HG03469 (cell line): ENCODE measurements at regions not wholly inside any gene's neighbourhood (a gene's known extent, or its start where the extent isn't known, plus 50 kb on each side); places are given as distances from the start of the nearest gene placed in this dataset.

Source experiments
- ATAC-seq: cut with Tn5 transposase; IDR thresholded peaks from one replicate; pipeline ENCODE4 v1.9.1; 2021; ENCODE audit warnings: mild to moderate bottlenecking, moderate library complexity, moderate number of reproducible peaks; ENCODE audit not compliant: unreplicated experiment

DNA sequence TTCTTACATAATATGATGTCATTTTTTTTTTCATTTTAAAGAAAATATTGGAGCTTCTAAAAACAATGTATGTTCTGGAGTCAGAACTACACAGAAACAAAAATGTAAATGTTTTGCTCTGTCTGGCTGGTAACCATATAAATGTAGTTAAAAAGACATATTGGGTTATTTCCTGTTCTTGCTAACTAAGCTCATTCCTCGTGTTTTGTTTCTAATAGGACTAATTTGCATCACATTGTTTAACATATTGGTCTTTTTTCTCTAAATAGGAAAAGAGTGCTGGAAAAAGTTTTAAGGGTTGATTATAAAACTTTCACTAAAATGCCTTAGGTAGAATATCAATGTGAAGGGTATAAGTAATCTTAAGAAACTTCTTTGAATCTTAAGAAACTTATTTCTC lies 221.3 kb downstream of the SLC6A15 start:
- ATAC-seq, result no peak

GRCh38 chr12:84689638-84690037 lies 223.0 kb downstream of the SLC6A15 start:
- ATAC-seq, result no peak

GRCh38 chr12:84685379-84685778 lies 227.2 kb downstream of the SLC6A15 start:
- no peak for ATAC-seq

DNA sequence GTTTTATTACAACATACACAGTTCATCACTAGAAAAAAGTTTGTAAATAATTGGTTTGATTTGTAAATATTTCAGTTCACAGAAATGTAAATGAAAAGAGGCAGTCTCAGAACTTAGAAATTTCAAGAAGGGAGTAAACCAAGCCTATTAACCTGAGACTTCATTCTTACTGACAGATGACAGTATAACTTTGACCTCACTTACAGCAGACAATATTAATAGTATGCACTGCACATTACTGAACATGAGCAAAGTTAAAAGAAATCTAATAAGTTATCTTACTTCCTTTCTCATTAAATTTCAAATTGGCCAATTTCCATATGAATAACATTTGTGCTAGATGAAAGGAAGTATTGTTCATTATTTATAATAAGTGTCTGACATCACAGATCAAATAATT lies 235.8 kb downstream of the SLC6A15 start:
- ATAC-seq, result no peak

DNA sequence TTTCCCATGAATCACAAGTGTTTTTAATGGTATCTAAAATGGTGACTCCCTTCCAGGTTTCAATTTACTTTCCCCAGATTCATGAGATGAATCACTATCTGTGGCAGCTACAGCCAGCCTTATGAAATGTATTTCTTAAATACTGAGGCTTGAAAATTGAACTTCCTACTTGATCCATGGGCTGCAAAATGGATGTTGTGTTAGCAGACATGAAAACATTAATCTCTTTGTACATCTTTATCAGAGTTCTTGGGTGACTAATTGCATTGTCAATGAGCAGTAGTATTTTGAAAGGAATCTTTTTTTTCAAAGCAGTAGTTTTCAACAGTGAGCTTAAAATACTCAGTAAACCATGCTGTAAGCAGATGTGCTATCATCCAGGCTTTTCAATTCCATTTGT lies 250.8 kb downstream of the SLC6A15 start:
- ATAC-seq, result no peak

DNA sequence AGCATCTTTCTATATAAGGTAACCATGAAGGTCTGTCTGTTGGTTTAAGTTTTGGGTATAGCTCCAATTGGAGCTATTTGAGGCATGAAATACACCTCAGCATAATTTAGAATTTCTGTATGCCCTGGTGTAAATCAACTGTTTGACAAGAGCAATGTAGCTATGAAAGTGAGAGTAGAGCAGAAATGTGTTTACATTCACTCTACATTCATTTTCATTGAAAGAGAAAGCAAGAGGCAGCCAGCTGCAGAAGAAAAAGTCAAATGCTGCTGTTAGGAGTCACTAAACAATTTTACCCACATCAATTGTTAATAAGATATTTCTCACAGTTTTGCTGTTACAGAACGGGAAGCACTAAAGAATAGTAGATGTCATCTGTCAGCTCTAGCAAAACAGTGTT lies 252.5 kb downstream of the SLC6A15 start:
- ATAC-seq, result no peak

GRCh38 chr12:84658877-84659276 lies 253.7 kb downstream of the SLC6A15 start:
- ATAC-seq, result no peak

DNA sequence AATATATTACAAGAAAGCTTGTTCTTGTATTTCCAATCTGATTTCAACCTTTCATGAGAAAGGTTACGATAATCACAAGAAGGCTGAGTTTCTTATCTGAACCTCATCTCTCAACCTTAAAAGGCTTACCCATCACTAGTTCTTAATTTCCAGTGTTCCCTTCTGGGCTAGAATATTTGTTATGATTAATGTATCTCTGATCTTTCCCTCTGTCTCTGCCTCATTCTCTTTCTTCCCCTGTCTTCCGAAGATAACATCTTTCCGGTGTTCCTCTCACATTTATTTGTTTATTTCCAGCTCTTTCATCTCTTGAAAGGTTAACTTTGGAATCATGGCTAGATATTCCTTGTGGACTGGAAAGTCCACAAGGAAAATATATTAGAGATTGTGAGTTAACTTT lies 255.9 kb downstream of the SLC6A15 start:
- no peak for ATAC-seq

- ATAC-seq, result no peak
These were observed 259.1 kb downstream of the SLC6A15 start for GRCh38 chr12:84653482-84653881.

GRCh38 chr12:84648425-84648824 lies 264.2 kb downstream of the SLC6A15 start:
- ATAC-seq, result no peak

- no peak for ATAC-seq
These were observed 267.7 kb downstream of the SLC6A15 start for GRCh38 chr12:84644908-84645307.

GRCh38 chr12:84643993-84644392 lies 268.6 kb downstream of the SLC6A15 start:
- no peak for ATAC-seq

DNA sequence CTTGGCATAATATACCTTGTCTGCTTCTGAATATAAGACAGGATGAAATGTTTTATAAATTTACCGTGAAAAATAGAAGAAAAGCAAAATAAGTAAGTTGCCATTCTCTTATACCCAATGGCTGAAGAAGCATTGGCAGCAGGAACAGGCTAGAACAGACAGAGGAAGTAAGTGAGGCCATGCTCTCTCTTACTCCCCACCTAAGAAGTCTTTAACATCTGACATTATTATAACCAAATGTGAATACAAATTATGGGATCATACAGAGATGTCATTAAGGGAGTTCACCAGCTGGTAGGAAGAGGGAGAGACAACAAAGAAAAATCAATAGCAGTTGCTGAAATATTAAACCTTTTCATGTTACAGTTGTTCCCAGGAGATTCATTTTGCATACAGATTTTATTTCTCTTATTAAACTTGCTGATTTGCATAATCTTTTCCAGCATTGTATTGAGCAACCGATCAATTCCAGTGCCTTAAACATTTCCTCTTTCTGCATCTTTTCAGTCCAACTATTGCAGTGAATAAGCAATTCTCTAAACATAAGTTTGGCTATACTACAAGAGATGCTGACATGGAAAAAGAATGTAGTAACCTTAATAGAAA lies 270.6 kb downstream of the SLC6A15 start:
- ATAC-seq, result no peak

DNA sequence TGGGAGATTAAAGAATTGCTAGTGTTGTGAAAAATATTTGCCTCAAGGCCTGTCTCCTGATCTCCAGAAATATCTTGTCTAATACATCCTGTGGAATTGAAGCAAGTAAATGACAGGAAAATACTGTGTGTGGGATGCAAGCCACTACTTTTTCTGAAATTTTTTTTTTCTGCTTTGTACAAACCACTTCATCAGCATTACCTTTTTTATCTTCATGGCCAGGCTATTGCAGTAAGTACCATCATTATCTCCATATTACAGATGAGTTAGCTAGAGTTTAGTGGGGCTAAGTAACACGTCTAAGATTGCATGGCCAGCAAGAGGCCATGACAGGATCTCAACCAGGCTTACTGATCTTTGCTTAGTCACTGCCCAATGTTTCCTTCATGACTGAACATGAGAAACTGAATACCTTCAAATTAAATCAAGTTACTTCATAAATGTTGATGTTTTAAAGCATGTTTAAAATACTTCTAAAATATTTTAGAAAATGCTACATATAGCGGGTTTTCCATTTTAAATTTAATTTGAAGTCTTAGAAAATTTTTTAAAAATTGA lies 273.7 kb downstream of the SLC6A15 start:
- no peak for ATAC-seq

DNA sequence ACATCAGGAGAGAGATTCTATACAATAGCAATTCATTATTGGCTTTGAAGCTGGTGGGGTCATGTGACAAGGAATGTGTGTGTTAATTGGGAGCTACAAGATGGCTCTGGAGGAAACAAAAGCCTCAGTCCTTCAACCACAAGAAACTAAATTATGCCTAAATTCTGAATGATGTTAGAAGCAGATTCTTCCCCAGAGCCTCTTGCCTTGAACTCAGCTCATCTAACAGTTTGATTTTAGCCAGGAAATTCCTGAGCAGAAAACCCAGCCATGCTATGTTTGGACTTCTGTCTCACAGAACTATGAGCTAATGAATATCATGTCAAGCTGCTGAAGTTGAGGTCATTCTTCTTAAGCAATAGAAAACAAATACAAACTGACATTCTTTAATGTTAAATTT lies 274.7 kb downstream of the SLC6A15 start:
- no peak for ATAC-seq

DNA sequence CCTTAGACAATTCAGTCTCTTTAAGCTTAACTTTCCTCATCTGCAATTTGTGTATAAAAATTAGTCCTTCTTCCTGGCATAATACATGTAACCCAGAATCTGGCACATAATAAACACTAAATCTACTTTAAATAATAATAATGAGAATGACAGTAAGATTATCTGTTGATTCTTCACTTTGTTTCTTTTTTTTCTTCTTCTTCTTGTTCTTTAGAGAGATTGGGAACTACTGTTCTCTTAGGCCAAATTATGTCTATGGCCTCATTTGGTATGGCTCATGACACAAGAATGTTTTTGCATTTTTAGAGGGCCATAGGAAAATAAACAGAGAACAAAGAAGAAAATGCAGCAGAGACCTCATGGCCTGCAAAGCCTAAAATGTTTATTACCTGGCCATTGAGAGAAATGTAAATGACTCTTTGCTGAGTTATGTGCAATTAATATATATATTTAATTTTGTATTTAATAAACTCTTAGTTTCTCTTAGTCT lies 275.8 kb downstream of the SLC6A15 start:
- ATAC-seq, result no peak

DNA sequence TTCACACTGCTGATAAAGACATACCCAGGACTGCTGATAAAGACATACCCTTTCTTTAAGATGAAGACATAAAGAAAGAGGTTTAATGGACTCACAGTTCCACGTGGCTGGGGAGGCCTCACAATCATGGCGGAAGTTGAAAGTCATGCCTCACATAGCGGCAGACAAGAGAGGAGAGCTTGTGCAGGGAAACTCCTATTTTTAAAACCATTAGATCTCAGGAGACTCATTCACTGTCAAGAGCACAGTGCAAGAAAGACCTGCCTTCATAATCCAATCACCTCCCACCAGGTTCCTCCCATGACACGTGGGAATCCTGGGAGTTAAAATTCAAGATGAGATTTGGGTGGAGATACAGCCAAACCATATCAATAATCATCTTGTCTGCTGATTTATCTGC lies 278.1 kb downstream of the SLC6A15 start:
- no peak for ATAC-seq

- no peak for ATAC-seq
These were observed 280.0 kb downstream of the SLC6A15 start for GRCh38 chr12:84632556-84632955.

- ATAC-seq, result no peak
These were observed 281.6 kb downstream of the SLC6A15 start for GRCh38 chr12:84631020-84631419.

DNA sequence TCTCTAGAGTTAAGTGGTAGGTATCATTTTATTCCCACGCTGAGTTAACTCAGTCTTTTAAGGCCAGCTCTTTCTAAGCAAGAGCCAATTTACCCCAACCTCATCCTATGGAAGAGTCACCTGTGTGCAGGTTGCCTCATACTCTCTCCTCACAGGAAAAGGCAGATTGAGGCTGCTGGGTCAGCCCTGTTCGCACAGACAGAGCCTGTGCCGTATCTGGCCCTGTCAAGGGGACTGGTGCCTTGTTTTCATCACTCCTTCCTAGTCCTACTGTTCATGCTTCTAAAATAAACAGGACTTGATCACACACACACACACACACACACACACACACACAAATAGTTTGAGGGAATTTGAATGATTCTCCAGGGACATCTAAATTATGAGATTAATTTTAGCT lies 285.0 kb downstream of the SLC6A15 start:
- no peak for ATAC-seq

GRCh38 chr12:84624601-84625000 lies 288.0 kb downstream of the SLC6A15 start:
- no peak for ATAC-seq

DNA sequence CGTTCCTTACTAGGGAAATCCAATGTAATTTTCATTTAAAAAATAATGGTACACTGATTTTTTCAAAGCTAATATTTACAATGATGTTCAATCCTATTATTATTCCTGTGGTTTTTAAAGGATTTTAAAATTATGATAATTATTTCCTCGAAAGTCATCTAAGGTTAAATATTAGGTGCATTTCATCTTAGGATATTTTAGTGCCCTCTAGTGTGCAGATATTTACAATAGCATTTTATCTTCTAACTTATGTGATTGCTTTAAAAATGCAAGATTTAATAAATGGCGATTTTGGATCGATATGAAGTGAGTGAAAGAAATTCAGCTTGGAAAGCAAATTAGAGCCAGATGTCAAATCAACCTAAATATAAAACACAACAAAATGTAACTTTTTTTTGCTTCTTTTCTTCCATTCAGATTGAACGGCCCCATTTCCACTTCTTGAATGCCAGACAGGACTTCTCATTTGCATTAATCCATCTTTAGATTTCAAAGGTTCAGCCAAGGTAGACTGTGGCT lies 293.5 kb downstream of the SLC6A15 start:
- no peak for ATAC-seq
